DMS153 treated with DMSO at 0.1 percent for 48 hours (cell line): ENCODE measurements at regions not wholly inside any gene's neighbourhood (a gene's known extent, or its start where the extent isn't known, plus 50 kb on each side); places are given as distances from the start of the nearest gene placed in this dataset.

Source experiments
- DNase-seq: peaks from one replicate; lab custom pipeline; 2025; ENCODE audit not compliant: unreplicated experiment; lab: John Stamatoyannopoulos, UW

DNA sequence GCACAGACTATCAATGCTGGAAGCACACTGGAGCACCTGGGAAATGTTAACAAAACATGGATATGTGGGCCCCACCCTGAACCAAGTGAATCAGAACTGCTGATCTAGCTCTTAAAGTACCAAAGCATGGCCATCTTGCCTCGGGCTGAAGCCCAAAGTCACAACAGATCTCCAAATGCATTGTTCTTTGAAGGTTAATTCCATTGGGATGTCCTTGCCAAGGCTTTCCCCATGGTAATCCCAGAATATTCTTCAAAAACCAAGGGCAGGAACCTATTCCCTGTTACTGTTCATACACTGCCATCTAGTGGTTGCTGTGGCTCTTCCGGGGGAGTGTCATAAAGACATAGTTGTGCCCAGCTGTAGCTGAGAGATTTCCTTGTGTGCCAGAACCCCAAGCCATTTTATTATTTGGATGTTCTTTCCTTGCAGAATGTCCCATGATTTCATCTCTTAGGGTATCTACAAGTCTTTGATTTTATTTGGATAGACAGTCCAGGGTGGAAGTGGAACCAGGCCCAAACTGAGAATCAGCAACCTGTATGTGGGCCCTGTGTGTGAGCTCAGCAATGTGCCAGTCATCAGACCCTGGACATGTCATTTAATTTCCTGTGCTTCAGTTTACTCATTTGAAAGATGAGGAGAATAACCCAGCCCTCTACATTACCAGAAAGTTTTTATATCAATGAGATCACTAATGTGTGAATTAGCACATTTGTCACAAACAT is 290.0 kb downstream of the ACTL7B start:
- peak; percentile 78 for DNase-seq

- no peak for DNase-seq
Observed at GRCh38 chr9:108562176-108562575, 293.6 kb downstream of the ACTL7B start.

- DNase-seq: no peak
Observed at GRCh38 chr9:108559432-108559831, 296.4 kb downstream of the ACTL7B start.

- no peak for DNase-seq
Observed at GRCh38 chr9:108554831-108555230, 301.0 kb downstream of the ACTL7B start.

- no peak for DNase-seq
Observed at GRCh38 chr9:108553111-108553635, 302.6 kb downstream of the ACTL7B start.

GRCh38 chr9:108552459-108553040 is 303.2 kb downstream of the ACTL7B start:
- DNase-seq: no peak

DNA sequence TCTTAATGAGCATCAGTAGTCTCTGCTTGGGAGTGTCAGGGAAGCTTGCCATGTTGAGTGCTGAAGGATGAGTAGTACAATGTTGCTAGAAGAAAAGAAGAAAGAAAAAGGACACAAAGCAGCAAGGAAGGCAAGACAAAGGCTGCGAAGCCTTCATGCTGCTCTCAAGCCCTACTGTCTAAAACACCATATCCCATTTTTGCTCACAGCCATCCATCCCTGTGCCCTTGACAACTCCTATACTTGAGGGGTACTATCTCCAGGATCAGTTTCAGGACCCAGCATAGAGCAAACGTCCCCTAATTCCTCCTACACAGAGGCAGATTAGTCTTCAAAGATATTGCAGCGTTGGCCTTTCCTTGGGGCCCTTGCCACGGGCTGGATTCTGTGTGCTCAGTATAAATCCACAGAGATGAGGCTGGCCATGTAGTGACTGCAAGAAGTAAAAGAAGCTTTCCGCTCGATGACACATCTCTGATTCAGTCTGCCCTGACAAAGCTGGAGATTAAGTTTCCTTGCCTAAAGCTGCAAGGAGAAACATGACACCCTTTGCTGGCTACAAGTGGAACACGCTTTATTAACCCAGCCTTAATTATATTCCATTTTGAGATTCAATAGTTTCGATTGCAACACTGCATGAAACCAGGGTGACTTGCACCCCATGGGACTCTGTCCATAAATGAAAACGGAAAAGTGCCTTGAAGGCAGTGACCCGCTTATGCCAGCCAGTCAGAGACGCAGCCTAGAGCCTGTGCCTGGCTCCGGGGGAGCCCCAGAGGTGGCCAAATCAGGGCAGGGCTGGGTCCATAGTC is 304.6 kb downstream of the ACTL7B start:
- no peak for DNase-seq

DNA sequence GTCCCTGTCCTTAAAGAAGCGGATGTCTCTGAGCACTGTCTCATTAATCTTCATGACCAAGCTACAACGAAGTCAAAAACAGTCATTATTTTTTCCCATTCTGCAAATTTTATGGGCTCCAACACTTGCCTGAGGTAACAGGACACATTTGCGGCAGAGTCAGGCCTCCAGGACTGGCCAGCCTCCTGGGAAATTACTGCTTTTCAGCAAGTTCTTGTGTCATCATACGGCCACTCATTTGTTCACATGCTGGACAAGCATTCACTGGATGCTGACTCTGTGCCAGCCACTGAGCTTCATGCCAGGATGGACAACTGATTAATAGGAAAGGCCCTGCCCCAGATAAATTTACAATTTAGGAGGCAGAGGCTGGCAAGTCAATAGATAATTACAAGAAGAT is 305.7 kb downstream of the ACTL7B start:
- DNase-seq: no peak

- DNase-seq: no peak
Observed at GRCh38 chr9:108549184-108549583, 306.6 kb downstream of the ACTL7B start.

DNA sequence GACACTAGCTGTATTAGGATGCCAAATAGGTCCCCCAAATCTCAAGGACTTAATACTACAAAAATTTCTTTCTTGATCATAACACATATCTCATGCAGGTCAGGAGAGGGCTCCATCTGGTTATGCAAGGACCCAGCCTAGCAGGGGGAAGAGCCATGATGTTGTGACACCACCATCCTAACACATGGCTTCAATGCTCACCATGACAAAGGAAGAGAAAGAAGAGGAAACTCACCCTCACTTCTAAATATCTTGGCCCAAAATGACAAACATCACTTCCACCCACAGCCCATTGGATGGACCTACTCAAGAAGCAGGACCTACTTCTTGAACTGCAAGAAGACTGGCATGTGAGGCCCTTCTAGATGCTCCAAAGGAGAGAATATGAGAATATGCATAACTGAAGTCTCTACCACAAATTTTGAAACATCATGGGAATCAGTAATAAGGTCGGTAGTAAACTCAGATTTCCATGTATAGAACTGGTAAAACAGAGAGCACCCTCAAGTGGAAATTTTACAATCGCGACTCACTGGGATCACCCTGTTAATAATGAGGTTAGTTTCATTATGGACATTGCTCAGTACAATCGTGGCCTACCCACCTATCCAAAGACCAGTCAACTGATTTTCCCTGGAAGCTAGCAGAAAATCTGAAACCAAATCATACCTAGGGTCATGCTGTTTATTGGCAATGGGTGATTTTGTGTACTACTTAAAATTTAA is 308.2 kb downstream of the ACTL7B start:
- DNase-seq: no peak

GRCh38 chr9:108546215-108546614 is 309.6 kb downstream of the ACTL7B start:
- DNase-seq: no peak

DNA sequence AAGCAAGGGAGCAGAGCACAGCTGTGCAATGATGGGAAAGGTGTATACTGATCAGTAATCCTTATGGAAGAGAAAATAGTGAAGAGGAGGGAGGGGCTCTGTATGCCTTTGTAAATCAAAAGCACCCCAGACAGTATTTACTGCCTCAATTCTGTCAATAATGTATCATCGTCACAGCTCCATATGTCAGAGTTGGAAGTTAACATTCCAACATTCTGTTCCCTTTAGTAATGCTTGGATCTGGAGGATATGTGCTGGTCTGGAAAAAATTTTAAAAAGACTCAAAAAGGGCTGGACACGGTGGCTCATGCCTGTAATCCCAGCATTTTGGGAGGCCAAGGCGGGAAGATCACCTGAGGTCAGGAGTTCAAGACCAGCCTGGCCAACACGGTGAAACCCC is 310.4 kb downstream of the ACTL7B start:
- no peak for DNase-seq

DNA sequence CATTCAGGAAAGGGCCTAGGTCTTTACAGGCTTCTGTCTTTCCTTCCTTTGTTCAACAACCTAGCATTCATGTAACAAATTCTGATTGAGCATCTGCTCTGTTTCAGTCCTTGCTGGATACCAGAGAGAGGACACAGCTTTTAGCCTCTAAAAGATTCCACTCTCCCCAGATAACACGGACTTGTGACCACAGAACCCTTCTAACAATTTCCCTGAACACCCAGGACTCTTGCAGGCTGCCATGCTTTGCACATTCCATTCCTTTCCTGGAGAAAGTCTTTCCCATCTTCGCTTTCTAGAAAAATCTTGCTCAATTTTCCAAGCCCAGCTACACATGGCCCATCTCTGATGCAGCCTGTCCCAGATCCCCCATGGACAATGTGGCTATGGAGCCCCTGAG is 310.9 kb downstream of the ACTL7B start:
- DNase-seq: no peak

DNA sequence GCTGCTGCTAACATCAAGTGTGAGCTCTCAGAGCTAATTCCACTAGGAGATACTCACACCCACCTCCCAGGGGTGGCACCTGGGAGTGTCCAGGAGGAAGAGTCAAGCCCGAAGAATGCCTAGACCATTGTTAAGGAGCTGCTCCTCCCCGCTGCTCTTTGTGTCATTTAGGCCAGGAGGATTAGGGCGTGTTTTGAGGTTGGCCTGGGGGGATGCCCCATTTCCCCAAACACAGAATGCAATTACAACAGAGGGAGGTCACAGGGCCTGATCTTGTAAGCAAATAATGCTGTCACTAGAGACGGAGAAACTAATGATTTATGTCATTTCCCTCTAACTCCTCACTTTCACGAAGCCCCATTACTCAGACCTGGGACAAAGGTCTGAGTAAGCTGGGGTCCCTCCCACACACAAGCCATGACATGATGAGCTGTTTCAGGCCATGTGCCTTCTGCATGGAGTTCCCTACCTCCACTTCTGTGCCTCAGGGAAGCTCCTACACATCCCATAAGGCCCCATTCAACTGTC is 312.5 kb downstream of the ACTL7B start:
- no peak for DNase-seq

GRCh38 chr9:108537756-108538155 is 318.0 kb downstream of the ACTL7B start:
- no peak for DNase-seq

DNA sequence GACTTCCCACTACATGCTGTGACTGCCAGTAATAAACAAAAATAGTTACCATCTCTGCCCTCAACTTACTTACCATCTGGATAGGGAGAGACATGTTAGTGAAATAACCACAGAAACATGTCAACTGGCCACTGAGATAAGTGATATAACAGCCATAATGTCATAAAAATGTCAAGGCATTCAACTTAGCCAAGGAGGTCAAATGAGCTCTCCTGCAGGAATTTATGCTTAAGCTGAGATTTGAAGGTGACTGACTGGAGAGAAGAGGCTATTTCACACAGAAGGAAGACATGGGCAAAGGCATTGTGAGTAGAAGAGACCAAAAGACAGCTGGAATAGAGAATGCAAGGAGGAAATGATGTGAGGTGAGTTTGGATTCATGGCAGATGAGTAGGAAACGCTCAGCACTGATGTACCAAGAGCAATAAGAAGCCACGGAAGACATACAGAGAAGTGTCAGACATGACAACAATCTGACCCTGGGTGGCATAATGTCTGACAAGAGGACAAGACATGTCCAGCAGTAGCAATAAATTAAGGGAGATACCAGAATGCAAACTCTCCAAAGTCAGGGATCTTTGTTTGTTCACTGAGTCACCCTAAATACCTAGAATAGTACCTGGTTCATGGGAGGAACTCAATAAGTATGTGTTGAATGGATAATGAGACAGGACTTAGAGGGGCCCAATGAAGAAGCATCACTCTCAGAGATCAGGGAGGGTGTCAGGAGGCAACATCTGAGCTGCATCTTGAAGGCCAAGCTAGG is 318.8 kb downstream of the ACTL7B start:
- DNase-seq: no peak

GRCh38 chr9:108535526-108535925 is 320.3 kb downstream of the ACTL7B start:
- no peak for DNase-seq

- no peak for DNase-seq
Observed at GRCh38 chr9:108534741-108535140, 321.0 kb downstream of the ACTL7B start.

DNA sequence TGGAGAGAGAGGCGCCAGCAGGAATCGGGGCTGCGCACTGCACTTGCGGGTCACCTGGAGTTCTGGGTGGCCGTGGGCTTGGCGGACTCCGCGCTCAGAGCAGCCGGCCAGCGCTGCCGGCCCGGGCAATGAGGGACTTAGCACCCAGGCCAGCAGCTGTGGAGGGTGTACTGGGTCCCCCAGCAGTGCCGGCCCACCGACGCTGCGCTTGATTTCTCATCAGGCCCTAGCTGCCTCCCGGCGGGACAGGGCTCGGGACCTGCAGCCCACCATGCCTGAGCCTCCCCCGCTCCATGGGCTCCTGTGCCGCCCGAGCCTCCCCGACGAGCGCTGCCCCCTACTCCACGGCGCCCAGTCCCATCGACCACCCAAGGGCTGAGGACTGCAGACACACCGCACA is 325.6 kb downstream of the ACTL7B start:
- no peak for DNase-seq

GRCh38 chr9:108528231-108528630 is 327.6 kb downstream of the ACTL7B start:
- DNase-seq: no peak
